ENCODE measurements at regions not wholly inside any gene's neighbourhood (a gene's known extent, or its start where the extent isn't known, plus 50 kb on each side); places are given as distances from the start of the nearest gene placed in this dataset.

- intact Hi-C loops (cut with DNase I; ENCODE audit: low total_unique reads) = no loop called here
- no peaks in the 10 kb centered on the region for H3K4me1 ChIP-seq
- no peaks in the 10 kb centered on the region for H3K36me3 ChIP-seq
- WGBS, 2 donors (ENCODE audit: low coverage in 1 of 2) = 51 to 64% methylated on average over 5 of the region's 5 CpGs
- H3K9me3 ChIP-seq = no peaks in the 10 kb centered on the region
- H3K27me3 ChIP-seq = no peaks in the 10 kb centered on the region
- in situ Hi-C loops (cut with MboI; ENCODE audit: low pct_ligation_motif_present in 1 of 4, low pct_unique_long_range_greater_than_20kb in 1 of 4, low sequenced_read_pairs in 3 of 4) = no loop called here
- no peak overlapping the region for H3K27ac ChIP-seq
- TF ChIP-seq POLR2AphosphoS5 (IDR thresholded peaks at IDR 0.05) = no peak
- no peak for TF ChIP-seq EP300 (IDR thresholded peaks at IDR 0.05; ENCODE audit: low read depth)
- no peak for TF ChIP-seq CTCF (IDR thresholded peaks at IDR 0.05)
- no peak for TF ChIP-seq POLR2A (IDR thresholded peaks at IDR 0.05)
- DNase-seq = no peak
- H3K4me3 ChIP-seq = no peak overlapping the region
Measured at GRCh38 chr4:37740546-37740945, 54.4 kb upstream of the RELL1 start.

GRCh38 chr4:37737466-37737865 is 51.3 kb upstream of the RELL1 start:
- intact Hi-C loops (cut with DNase I; ENCODE audit: low total_unique reads) = no loop called here
- TF ChIP-seq CTCF (IDR thresholded peaks at IDR 0.05) = no peak
- no peak for TF ChIP-seq POLR2AphosphoS5 (IDR thresholded peaks at IDR 0.05)
- TF ChIP-seq EP300 (IDR thresholded peaks at IDR 0.05; ENCODE audit: low read depth) = no peak
- no peak for TF ChIP-seq POLR2A (IDR thresholded peaks at IDR 0.05)
- in situ Hi-C loops (cut with MboI; ENCODE audit: low pct_ligation_motif_present in 1 of 4, low pct_unique_long_range_greater_than_20kb in 1 of 4, low sequenced_read_pairs in 3 of 4) = no loop called here

More at GRCh38 chr4:37737466-37737865, 51.3 kb upstream of the RELL1 start:
- DNase-seq = no peak
- no peaks in the 10 kb centered on the region for H3K27me3 ChIP-seq
- no peak overlapping the region for H3K27ac ChIP-seq
- H3K4me3 ChIP-seq = no peak overlapping the region
- no peaks in the 10 kb centered on the region for H3K9me3 ChIP-seq
- peaks cover 0 to 11% (median 5%) of the 10 kb centered on the region in 4 donors for H3K4me1 ChIP-seq
- no peaks in the 10 kb centered on the region for H3K36me3 ChIP-seq
- 83 to 92% methylated on average over 2 to 4 of the region's 4 CpGs for WGBS, 2 donors (ENCODE audit: low coverage in 1 of 2)

All from transverse colon (tissue), 4 donors.